HG02938 (cell line): ENCODE measurements at regions not wholly inside any gene's neighbourhood (a gene's known extent, or its start where the extent isn't known, plus 50 kb on each side); places are given as distances from the start of the nearest gene placed in this dataset.

Experiments
- ATAC-seq: cut with Tn5 transposase; IDR thresholded peaks from one replicate; pipeline ENCODE4 v1.9.1; 2021; ENCODE audit warnings: mild to moderate bottlenecking, moderate library complexity; ENCODE audit not compliant: unreplicated experiment

DNA sequence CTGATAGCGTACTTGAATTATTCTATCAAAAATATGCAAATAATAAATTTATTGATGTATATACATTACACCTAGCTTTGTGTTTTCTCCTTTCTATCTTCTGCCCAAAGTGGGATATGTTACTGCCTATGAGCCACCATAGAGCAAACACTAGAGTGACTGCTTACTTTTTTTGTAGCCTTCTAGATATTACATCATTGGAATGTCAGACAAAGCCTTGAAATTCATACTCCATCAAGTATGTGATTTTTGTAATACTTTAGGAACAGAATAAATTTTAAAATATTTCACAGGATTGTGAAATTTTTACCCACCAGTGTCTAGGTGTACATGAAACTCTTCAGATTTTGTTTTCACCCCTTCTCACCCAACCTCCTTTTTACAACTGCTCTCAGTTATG, 787.6 kb downstream of the USP25 start:
- no peak for ATAC-seq

DNA sequence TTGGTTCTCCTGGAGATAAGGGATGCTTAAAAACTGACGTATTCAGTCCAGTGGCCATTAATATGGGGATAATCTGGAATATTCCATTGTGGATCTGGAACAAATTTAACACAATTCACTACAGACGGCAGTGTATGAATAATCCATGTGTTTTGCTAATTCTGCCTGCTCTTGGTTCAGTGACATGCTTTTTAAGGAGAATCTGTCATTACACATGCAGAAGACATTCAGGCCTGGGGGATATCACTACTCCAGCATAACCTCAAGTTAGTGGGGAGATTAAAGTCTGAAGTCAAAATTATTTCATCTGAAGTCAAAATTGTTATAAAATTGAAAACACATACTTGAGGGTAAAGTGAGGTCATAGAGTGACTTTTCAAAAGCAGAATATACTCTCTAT, 789.3 kb downstream of the USP25 start:
- no peak for ATAC-seq

DNA sequence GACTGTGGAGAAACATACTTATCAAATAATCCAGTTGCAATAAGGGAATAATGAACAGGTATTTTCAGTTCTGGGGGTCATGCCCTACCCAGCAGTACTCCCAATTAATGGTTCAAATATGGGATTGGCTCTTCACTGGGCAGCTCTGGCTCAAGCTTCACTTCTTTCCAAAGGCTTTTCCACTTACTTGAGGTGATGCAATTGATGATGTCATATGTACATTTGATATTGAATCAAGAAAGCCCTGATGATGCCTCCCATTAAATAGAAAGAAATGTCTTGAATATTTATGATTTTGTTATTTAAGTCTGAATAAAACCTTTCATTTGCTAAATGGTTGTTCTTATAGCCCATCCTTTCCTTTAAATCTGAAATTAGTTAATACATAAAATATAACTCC, 789.9 kb downstream of the USP25 start:
- ATAC-seq = no peak

DNA sequence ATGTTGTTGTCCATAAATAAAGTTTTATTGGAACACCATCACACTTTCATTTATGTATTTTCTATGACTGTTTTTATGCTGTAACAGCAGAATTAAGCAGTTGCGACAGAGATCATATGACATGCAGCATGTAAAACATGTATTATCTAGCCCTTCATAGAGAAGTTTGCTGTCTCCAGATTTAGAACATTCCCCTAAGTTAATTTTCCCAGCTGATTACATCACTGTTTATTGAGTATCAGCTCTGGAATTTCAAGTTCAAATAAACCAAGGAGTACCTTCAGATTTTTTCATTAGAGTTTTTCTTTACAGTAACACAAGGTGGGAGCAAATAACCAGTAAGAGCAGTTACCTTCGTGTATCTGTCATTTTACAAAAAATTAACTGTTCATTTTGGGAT, 792.8 kb downstream of the USP25 start:
- no peak for ATAC-seq

DNA sequence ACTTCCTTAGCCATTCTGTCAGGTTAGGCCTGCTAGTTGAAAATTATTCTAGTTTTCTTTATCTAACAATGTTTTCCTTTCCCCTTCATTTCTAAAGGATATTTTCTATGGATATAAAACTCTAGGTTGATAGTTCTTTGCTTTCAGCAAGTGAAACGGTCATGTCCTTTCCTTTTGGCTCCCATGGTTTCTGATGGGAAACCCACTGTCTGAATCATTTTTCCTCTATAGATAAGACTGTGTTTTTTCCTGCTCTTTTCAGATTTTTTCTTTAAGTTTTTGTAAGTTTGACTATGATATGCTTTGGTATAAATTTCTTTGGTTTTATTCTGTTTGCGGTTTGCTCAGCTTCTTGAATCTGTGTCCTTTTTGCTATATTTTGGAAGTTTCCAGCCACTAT, 800.9 kb downstream of the USP25 start:
- no peak for ATAC-seq

DNA sequence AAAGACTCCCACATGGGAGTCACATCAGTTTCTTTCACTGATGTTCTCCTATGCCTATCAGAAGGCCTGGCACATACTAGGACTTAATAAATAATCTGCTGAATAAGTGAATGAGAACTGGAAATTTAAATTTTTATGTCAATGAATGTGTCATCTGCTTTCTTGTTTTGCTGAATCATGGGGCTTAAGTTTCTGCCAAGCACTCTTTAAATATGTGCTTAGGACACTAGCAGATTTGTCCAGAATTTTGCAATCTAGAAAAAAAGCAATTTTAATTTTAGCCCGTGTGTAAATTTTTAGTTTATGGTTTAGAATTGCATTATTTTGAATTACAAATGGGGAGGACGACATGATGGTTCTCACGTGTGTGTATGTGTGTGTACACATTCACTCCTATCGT, 803.1 kb downstream of the USP25 start:
- no peak for ATAC-seq

DNA sequence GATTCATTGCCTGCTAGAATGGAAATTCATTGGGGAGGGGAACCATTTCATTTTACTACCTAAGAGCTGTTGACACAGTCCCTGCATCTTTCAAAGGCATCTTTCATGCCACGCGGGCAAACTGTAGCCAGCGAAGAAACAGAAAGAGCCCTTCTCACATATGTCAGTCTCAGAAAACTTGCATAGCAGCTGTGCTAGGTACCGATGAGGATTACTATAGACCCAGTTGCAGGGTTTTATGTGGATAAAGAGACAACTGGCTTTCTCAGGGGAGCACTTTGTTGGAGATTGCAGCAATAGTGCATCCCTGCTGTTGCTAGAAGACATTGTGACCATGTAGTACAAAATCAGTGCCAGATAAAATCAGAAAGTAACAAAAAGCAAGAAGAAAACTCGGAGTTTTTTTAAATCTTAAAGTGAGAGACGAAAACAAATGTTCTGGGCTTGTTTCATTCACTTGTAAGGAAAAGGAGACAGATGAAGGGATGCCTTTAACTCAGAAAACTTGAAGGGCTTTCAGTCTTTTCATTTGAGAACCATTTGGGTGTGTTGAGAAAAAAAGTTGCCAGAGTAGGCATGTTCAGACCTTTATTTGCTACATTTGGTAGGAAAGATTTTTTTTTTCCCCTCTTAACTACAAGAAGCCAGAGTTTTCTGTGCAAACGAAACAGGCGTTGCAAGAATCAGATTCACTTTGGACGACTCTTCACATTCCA, 804.1 kb downstream of the USP25 start:
- no peak for ATAC-seq

DNA sequence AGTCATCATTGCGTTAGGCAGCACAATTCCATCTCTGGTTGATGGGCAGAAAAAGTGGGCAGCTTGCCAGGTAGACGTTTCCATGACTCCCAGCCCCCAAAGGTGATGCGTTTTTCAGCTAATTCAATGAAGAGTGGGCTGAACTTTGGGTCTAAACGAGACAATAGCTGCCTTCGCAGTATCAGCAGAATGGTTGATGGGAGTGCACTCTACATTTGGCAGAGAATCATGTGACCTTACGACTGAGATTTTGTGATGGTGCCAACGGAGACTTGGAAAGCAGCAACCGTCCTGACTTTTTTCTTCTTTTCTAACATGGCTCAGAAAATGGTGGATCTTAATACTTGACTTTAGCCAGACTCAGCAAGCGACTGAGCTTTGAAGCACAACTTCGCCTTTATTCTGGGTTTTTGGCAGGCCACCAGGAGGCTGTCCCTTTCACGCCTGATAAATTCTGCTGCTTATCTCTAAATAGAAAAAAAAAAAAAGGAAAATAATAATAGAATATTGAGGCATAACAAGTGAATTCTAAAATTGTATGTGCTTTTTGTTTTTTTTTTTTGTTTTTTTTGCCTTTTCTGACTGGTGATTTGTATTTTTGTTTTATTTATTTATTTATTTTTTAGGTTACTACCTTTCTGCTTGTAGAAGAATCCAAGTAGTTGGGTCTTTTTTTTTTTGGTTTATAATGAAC, 804.8 kb downstream of the USP25 start:
- no peak for ATAC-seq

DNA sequence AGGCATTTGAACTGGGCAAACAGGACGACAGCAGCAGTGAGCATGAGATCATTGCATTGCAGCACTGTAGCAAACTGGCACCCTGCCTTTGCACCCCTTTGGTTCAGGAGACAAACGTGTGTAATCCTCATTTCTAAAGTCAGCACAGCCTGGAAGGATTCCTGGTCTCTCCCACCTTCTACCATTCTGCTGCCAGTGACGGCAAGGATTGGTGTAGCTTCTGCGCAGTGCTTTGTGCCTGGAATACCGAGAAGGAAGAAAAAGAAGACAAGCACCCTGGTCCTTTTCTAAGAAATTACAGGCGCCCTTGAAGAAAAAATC, 805.3 kb downstream of the USP25 start:
- no peak for ATAC-seq

DNA sequence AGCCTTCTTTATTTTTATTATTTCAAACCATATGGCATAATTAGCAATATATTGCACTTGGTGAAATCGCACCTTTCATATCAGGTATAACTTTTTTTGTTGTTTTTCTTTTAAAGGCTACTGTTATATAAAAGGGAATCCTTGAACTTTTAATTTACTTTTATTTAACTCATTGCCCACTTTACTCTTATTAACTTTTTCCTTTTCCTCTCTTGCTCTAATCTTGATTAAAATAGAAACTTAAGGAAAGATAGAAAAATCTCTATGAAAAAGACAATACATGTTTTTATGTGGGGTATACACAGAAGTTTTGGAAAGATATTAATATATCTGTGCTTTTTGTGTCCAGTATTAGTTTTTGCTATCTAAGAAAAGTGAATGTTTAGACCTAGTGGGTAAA, 805.8 kb downstream of the USP25 start:
- no peak for ATAC-seq

DNA sequence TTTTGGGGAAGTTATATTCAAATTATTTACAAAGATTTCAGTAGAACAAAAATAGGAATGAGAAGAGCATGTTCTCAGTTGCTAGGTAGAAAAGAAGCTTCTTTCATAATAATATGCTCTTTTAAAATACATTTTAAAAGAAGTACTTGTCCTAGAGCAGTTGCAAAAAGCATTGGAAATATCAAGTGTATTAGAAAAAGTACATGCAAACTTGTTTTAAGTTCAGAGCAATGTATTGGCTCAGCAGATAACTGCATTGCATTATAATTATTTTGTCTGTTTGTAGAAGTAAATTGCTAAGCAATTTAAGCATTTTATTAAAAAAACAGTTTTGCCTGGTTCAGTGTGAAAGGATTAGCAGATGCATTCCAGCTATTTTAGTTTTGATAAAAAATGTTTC, 806.4 kb downstream of the USP25 start:
- ATAC-seq = no peak

DNA sequence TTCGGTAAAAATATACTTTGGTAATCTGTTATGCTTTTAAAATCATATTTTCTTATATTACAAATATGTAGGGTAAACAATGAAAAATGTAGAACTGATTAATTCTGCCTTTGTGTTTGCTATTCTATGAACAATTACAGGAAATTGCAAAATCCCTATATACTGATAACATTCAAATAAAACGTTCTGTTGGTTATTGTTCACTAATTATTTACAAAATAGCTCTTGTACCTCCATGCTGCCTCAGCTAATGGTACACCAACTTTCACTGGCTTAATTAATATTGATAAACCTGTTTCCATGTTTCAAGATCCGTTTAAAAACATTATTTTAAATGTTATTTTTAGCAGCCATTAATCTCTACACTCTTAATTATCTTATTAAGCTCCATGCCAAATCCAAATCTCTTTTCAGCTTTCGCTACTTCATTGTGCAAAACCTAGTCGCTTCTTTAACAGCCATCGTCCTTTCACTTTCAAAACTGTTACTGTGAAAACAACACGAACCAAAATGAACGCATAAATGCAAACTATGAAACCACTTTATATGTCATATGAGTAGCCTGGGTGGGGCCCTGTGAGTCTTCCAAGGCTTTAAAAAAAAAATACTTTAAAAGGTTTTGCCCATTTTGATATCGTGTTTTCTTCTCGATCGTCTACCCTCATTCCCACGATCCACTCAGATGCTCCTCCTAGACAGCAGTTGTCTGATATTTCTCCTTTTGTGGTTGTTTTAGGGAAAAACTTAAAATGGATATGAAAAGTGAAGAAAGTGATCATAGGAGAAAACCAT, 807.1 kb downstream of the USP25 start:
- ATAC-seq = no peak

DNA sequence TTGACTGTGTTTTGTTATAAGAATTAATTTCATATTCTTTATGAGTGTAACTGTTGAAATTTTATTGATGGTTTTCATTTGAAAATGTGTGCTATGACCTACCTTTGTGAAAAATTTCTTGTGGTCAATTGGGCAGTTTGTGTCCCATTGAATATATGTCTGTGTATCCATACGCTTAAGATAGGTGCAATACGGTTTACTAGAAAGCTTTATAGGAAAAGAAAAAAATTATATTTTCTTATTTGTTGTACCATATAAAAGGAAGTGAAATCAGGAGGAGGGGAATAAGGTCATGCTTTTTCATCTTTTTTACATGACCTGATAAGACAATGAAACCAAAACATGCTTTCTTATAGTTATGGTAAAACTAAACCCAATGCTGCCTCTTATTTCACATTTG, 807.7 kb downstream of the USP25 start:
- no peak for ATAC-seq

DNA sequence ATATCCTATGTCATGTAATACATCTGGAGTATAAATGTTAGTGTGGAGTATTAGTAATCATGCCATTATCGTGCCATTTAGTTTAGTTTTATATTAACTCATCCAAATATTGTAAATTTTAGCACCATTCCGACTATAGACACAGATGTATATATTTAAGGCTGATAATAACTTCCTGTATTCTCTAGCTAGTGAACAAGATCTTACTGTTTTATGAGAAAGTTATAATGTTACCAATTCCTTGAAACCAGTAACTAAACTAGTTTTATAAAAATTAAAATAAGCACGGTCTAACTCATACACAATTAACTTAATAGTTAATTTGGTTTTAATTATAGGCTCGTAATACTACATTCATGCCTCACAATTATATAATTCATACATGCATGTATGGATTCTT, 808.6 kb downstream of the USP25 start:
- ATAC-seq = no peak

DNA sequence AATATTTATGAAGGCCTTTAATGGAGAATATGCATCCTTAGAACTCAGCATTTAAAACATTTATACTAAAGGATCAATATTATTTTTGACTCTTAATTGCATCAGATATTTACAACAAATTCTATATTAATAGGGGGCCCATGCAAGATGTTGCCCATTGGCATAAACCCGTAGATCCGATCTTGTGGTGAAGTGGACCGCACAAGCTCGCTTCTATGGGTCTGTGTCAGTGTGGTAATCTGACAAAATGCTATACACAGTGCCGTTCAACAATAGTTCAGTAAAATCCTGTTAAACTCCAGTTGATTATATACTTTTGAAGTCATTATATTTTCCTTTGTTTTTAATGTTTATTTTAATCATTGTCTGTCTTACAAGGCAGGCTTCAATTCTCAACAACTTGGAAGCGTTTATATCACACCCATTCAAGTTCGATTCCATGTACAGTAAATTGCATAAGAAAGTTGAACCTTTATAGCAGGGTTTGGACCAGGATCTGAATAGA, 809.2 kb downstream of the USP25 start:
- ATAC-seq = no peak

DNA sequence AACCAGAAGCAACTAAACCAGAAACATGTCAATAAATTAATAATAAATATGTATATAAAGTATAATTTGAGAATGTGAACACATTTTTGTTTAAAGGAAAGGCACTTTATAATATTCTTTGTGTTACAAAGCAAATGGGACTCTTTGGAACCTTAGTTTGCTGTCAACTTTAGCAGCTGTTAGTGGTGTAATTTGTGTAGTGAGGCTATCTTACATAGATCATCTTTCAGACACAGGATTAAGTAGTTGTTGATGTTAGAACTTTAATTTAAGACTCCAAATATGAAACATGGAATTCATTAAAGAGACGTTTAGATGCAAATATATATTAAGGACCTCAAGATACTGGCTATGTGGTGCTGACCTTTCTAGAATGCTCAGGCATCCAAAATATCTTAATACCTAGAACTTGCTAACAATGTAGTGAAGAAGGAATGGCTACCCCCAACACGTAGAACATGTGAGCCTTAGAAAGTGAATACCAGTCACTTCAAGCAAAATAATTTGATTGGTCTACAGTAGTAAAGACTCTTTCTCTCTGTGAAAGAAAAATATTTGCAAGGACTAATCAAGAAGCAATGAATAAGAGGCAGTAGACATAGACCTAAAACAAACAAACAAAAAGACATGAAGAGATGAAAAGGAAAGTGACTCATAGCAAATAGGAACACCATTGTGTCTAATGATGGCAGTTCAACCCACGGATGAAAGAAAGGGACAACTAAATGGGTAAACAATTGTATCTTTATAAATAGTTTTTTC, 811.4 kb downstream of the USP25 start:
- ATAC-seq = no peak

DNA sequence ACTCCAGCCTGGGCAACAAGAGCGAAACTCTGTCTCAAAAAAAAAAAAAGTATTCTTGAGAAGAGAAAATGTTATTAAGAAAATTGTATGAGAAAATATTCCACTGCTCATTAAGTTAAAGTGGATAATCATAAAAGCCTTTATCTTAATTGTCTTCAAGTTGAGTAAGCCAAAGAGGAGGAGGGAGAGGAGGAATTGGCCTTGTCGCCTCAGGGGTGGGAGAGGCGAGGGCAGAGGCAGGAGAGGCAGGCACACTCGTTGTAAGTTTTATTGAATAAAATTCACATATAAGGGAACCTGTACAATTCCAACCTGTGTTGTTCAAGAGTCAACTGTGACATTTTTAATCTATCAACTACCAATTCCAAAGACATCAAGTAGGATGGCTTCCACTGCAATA, 820.3 kb downstream of the USP25 start:
- ATAC-seq = no peak

DNA sequence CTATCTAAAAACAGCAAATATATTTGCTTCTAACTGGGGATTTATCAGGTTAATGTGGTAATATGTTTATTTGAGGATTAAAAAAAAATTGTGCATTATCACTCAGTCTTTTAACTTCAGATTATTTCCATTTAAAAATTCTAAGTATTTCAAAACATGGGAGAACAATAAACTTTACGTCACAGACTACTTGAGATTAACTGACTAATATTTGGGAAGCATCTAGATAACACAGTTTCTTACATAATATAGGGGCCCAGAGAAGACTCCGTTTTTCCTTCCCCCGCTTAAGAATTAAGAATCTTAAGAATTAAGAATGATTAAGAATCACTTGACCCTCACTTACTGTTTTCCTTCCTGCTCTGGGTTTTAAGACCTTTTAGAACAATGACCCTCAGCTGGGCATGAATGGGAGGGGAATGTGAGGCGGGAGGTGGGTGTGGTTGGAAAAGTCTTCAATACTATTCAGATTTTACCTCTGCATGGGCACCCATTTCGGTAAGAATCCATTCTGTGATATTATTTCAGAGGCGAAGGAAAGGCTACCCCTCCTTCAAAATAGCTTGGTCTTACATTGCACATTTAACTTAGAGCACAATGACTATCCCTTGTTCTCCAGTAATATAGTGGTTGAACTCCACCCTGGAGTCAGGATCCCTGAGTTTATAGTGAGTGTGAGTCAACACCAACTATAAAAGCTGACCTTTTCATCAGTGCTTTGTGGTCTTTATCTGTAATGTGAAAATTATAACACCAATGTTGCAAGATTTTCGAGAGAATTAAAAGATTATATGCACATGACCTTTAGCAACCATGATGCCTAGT, 821.3 kb downstream of the USP25 start:
- ATAC-seq = no peak

DNA sequence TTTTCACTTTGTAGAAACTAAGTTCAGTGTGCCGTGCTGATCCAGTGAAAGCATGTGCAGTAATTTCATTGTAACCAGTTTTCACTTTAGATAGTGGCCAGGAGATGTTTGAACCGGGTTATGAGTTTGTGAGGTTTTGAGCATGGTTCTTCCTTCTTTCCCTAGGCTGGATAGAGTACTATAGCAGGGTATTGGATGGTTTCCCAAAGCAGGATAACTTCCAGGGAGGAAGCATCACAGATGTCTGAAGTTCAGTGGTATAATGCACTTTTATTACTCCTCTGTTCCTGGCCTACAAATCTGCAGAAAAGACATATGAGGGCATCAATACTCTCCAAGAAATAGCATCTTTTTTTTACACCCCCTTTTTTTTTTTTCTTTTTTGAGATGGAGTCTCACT, 823.1 kb downstream of the USP25 start:
- no peak for ATAC-seq

DNA sequence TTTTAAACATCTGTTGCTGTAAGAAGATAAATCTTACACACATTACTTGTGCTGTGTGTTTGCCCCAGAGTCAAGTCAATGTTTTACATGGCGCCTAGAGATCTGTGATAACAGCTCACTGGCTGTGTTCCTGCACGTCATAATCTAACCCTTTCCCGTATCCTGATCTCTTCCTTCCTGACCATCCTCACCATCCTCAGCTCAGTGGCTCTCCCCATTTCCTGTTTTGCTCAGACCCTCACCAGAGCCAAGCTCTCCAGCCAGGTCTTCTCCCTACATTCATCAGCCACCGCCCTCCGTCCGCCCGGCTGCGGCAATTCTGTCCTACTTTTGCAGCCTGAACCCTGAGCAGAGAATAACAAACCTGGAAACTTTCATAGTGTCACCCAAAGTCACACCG, 824.7 kb downstream of the USP25 start:
- no peak for ATAC-seq
